Rectal smooth muscle tissue (tissue), 1 donor: ENCODE measurements at regions not wholly inside any gene's neighbourhood (a gene's known extent, or its start where the extent isn't known, plus 50 kb on each side); places are given as distances from the start of the nearest gene placed in this dataset.
A peak's percentile ranks its signal among the peaks of the same experiment; 100 is the strongest.
"Not testable (repeated sequence)": the region's sequence is repeated elsewhere in the genome, so short reads cannot be mapped to it uniquely, and the experiment has no call there.

ENCODE experiments used
- H3K27ac ChIP-seq: one replicate; pipeline ENCODE4 v1.7.0; 2013; ENCODE audit warnings: low read depth, low read length, inconsistent platforms
- H3K27me3 ChIP-seq: one replicate; pipeline ENCODE4 v1.7.0; 2013; ENCODE audit warnings: low read length; ENCODE audit not compliant: control insufficient read depth, insufficient read depth
- H3K36me3 ChIP-seq: one replicate; pipeline ENCODE4 v1.7.0; 2013; ENCODE audit warnings: low read length; ENCODE audit not compliant: control insufficient read depth, insufficient read depth
- H3K4me1 ChIP-seq: one replicate; pipeline ENCODE4 v1.7.0; 2013; ENCODE audit warnings: low read length; ENCODE audit not compliant: control insufficient read depth, insufficient read depth
- H3K4me3 ChIP-seq: one replicate; pipeline ENCODE4 v1.7.0; 2013; ENCODE audit warnings: low read length
- H3K9ac ChIP-seq: one replicate; pipeline ENCODE4 v1.7.0; 2013; ENCODE audit warnings: low read length

GRCh38 chr17:73902416-73903181 is 258.4 kb upstream of the SDK2 start:
- H3K9ac ChIP-seq: no peak overlapping the region
- H3K27ac ChIP-seq: no peak overlapping the region
- peak overlapping the region; percentile 42 for H3K4me3 ChIP-seq
- peaks cover 20% of the 10 kb centered on the region for H3K27me3 ChIP-seq
- H3K4me1 ChIP-seq: no peaks in the 10 kb centered on the region
- H3K36me3 ChIP-seq: no peaks in the 10 kb centered on the region

DNA sequence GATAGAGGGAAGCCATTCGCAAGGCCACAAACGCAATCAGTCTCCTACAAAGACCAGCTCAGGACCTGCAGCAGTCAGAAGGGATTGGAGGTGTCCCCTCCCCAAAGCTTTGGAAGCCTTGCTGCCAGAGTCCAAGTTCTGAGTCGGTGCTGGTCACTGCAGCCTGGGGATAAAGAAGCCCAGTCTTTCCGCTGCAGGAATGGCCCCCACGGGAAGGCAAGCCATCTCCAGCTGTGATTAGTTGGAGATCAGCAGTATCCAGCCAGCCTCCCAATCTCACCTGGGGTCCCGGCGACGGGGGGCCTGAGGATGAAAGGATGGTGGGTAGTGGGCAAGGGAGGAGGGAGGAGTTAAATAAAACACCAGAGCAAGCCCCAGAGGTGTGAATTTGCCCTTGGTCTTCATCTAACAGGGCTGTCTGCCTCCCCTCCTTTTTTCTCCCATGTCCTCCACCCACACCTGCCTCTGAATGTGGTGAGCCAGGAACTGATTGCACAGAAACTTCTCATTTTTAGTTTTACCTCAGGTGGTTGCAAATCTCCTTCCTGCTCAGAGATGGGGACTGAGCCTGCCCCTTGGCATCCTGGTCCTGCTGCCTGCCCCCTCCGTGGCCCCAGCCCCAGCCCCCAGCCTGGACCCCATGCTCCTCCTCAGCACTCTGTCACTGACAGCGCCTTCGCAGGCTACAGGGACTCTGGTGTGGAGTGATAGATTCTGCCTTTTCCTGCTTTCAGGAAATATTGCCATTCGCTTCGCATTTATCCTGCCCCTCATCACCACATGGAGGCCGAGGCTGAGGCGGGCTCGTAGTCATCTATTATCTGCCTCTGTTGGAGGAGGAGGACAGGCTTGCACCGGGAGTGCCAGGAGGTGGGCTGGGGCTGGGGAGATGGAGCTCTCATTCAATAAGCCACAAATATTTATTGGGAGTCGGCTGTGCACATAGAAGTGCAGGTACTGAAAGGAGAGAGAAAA is 262.9 kb upstream of the SDK2 start:
- Histone ChIP-seq H3K36me3 (no peaks in the 10 kb centered on the region), H3K27me3 (peaks cover 7% of the 10 kb centered on the region), H3K4me1 (no peaks in the 10 kb centered on the region), H3K27ac (no peak overlapping the region), H3K4me3 (no peak overlapping the region), H3K9ac (no peak overlapping the region)

GRCh38 chr17:73909186-73909585 is 264.9 kb upstream of the SDK2 start:
- Histone ChIP-seq H3K27ac (no peak overlapping the region), H3K27me3 (peaks cover 2% of the 10 kb centered on the region), H3K4me1 (no peaks in the 10 kb centered on the region)

DNA sequence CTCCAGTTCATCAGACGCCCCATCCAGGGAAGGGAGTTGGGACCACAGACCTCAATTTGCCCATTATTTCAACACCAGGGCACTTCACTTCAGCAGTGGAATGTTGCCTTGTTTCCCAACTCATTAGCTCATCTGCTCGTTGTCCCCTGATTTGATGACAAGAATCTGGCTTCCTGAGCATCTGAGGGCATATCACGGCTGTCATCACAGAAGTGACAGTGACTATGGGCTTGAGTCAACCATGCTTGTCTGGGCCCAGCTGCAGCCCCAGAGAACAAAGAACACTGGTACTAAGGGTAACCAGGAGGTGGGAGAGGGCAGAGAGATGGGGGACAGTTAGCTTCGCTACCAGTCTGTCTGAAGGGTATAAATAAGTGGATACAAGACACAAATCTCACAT is 266.0 kb upstream of the SDK2 start:
- H3K4me1 ChIP-seq: no peaks in the 10 kb centered on the region

More at GRCh38 chr17:73909186-73909585, 264.9 kb upstream of the SDK2 start:
- H3K36me3 ChIP-seq: no peaks in the 10 kb centered on the region
- no peak overlapping the region for H3K9ac ChIP-seq
- no peak overlapping the region for H3K4me3 ChIP-seq

DNA sequence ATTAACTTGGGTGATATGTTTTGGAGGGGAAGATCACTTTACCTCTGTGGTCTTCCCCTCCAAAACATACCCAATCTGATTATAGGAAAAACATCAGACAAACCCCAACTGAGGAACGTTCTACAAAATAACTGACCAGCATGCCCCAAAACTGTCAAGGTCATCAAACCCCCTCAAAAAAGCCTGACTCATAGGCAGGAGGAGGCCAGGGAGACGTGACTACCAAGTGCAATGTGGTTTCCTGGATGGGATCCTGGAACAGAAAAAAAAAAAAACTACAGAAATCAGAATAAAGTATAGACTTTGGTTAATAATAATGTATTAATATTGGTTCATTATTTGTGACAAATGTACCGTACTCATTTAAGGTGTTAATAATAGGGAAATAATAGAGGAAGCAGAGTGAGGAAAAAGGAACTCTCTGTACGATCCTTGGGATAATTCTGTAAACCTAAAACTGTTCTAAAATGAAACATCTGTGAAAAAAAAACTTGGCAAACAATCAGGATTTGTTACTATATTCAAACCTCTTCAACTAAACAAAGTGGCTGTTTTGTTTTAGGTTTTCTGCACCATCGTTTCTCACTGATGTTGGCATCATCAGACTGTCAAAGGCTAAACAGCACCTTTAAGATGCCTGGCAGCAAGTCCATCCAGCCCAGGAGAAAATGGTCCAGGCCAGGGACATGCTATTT is 266.7 kb upstream of the SDK2 start:
- no peaks in the 10 kb centered on the region for H3K36me3 ChIP-seq
- no peak overlapping the region for H3K27ac ChIP-seq
- no peaks in the 10 kb centered on the region for H3K27me3 ChIP-seq
- no peaks in the 10 kb centered on the region for H3K4me1 ChIP-seq
- H3K4me3 ChIP-seq: no peak overlapping the region
- no peak overlapping the region for H3K9ac ChIP-seq

More for the DNA sequence above, 266.0 kb upstream of the SDK2 start:
- Histone ChIP-seq H3K36me3 (no peaks in the 10 kb centered on the region), H3K27ac (no peak overlapping the region), H3K4me3 (no peak overlapping the region), H3K27me3 (no peaks in the 10 kb centered on the region), H3K9ac (no peak overlapping the region)

GRCh38 chr17:73911726-73912372 is 267.6 kb upstream of the SDK2 start:
- no peak overlapping the region for H3K9ac ChIP-seq
- no peaks in the 10 kb centered on the region for H3K36me3 ChIP-seq
- H3K4me1 ChIP-seq: no peaks in the 10 kb centered on the region
- H3K27me3 ChIP-seq: no peaks in the 10 kb centered on the region
- no peak overlapping the region for H3K27ac ChIP-seq
- no peak overlapping the region for H3K4me3 ChIP-seq

- Histone ChIP-seq H3K4me3 (no peak overlapping the region), H3K27me3 (no peaks in the 10 kb centered on the region), H3K36me3 (no peaks in the 10 kb centered on the region), H3K4me1 (no peaks in the 10 kb centered on the region), H3K27ac (no peak overlapping the region), H3K9ac (no peak overlapping the region)
These were observed 268.1 kb upstream of the SDK2 start for GRCh38 chr17:73912373-73912746.

GRCh38 chr17:73914536-73915274 is 270.5 kb upstream of the SDK2 start:
- Histone ChIP-seq H3K36me3 (no peaks in the 10 kb centered on the region), H3K27ac (no peak overlapping the region), H3K4me3 (no peak overlapping the region), H3K4me1 (no peaks in the 10 kb centered on the region), H3K9ac (no peak overlapping the region), H3K27me3 (no peaks in the 10 kb centered on the region)

- not testable (repeated sequence) for H3K27me3 ChIP-seq, H3K27ac ChIP-seq, H3K4me1 ChIP-seq
These were observed 274.8 kb upstream of the SDK2 start for GRCh38 chr17:73919033-73919432.

GRCh38 chr17:73921306-73921705 is 277.1 kb upstream of the SDK2 start:
- Histone ChIP-seq H3K9ac (no peak overlapping the region), H3K27ac (no peak overlapping the region), H3K4me1 (no peaks in the 10 kb centered on the region), H3K4me3 (no peak overlapping the region), H3K27me3 (no peaks in the 10 kb centered on the region), H3K36me3 (no peaks in the 10 kb centered on the region)

More at GRCh38 chr17:73919033-73919432, 274.8 kb upstream of the SDK2 start:
- H3K36me3 ChIP-seq, H3K4me3 ChIP-seq, H3K9ac ChIP-seq: not testable (repeated sequence)

DNA sequence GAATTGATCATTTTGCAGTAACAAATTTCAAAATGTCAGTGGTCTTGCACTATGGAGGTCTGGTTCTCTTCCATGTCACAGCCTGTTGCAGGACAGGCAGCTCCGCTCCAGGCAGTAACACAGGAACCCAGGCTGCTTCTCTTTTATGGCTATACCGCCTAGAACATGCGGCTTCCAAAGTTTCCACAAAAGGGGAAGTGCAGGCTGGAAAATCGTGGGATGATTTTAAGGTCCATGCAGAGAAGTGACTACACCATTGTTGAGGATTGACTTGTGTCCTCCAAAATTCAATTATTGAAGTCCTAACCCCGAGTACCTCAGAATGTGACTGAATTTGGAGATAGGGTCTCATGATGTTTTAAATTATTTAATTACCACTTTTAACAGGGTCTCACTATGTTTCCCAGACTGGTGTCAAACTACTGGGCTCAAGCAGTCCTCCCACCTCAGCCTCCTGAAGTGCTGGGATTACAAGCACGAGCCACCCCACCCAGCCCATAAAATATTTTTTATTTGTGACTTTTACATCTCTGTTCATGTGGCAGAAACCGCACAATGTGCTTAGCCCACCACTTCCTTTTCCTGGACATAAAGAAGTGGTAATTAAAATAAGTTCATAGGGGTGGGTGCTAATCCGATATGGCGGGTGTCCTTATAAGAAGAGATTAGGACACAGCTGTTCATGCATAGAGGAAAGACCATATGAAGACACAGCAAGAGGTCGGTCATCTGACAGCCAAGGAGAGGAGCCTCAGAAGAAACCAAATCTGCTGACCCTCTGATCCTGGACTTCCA is 279.2 kb upstream of the RPL38 start:
- no peaks in the 10 kb centered on the region for H3K36me3 ChIP-seq
- H3K27me3 ChIP-seq: no peaks in the 10 kb centered on the region

More for the DNA sequence above, 279.2 kb upstream of the RPL38 start:
- H3K4me1 ChIP-seq: no peaks in the 10 kb centered on the region
- no peak overlapping the region for H3K4me3 ChIP-seq
- H3K27ac ChIP-seq: no peak overlapping the region
- H3K9ac ChIP-seq: no peak overlapping the region
